ENCODE measurements at regions not wholly inside any gene's neighbourhood (a gene's known extent, or its start where the extent isn't known, plus 50 kb on each side); places are given as distances from the start of the nearest gene placed in this dataset.

DNA sequence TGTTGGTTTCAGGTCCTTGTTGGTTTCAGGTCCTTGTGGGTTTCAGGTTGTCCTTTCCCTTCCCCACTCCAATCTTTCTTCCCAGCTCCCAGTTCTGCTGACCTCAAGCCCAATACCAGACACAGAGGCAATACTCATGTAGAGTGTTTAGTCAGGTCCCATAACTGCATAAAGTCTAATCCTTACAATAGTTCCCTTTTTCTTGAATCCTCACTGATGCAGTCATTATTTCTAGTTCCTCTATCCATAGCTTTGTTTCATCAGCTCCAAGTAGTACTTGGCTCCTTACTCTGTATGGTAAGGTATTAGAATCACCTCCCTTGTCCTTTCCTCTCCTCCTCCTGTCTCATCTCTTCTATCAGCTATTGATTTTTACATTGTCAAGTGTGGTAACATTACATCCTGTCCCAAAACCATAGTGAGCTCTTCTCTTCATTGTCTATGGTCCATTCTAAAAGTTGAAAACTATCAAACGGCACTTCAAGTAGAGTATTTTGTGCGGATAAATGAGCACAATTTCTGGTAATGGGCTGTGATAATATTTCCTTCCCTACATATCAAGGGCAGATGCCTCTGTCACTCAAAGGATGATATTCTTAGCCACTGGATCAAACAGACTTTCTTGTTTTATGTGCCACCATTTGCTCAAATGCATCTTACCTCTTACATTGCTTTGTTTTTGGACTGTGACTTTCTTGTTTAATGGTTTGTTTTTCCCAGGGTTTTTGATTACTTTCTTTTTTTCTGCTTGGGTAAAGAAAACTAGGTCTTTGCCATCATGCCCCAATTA is 57.2 kb upstream of the JDP2 start:
- no peak for DNase-seq

DNA sequence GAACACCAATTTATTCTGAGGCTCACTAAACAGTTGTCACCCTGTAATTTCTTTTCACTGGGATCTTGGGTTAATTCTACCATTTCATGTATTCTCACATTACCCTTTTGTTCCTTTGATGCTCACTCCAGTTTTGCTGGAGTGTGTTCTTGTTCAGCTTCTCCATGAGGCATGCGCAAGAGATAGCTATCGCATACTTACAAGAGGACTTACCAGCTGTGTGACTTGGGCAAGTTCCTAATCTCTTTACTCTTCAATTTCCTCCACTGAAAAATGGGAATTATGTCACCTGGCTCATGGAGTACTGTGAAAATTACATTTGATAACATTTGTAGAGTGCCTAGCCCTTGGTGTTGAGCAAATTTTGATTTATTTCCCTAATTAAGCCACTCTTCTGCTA is 56.5 kb upstream of the JDP2 start:
- no peak for DNase-seq

DNA sequence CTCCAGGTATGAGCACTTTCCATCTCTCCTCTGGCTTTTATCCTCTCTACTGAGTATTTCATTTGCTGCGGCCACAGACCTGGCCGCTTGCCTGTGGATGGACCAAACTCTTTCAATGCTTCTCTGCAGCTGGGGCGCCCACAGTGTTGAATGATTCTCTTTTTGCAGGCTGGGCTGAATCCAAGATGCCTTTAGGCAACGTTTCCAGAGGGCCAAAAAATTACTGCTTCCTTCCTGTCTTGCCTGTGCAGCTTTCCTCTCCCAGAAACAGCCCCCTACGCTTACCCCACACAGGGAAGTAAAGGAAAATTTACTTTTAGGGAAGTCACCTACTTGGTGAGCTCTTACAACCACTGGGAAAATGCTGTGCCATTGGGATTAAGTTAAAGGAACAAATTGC is 55.6 kb upstream of the JDP2 start:
- DNase-seq: peak; percentile 53

DNA sequence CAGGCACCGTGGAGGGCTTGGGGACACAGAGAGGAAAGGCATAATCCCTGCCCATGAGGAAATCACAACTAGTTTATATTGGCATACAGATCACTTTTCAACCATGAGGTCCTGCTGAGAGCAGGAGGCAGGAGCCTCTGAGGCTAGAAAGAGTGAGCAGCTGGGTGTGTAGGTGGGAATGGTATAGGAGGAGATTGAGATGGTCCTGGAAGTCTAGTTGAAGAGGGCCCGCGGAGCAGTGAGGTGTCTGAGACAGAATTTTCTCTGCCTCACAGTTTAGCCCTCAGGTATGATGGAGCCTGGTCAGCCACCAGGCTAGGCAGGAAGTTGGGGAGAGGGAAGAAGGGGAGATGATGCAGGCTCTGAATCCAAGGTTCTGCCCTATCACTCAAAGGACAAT is 54.7 kb upstream of the JDP2 start:
- no peak for DNase-seq

DNA sequence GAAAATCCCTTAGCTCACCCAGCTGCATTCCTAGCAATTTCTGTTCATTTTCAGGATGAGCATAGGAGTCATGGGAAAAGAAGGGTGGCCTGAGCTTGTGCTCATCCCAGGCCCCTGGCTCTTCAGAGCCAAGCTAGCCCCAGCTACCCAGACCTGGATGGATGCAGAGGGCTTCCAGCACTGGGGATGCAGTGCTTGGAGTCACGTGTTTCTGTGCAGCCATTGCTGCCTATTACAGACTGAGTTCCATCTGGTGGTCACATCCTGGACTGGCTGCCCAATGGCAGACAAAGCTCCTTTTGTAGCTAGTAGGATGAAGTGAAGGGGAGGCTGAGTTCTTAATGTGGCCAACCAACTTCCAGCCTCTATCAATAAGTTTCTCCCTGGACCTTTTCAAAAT is 54.2 kb upstream of the JDP2 start:
- DNase-seq: no peak

DNA sequence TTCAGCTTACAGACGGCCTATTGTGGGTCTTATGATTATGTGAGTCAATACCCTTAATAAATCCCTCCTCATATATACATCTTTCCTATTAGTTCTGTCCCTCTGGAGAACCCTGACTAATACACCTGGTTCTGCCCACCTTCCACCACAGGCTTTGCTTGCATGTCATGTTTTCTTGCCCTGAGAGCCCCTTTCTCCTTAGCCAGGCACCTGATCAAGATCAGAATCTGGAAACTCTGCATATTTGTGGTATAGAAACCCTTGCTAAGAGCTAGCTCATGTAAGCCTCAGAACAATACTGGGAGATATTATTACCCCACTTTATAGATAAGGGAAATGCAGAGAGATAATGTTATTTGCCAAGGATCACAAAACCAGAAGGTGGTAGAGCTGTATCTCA is 52.9 kb upstream of the JDP2 start:
- no peak for DNase-seq

DNA sequence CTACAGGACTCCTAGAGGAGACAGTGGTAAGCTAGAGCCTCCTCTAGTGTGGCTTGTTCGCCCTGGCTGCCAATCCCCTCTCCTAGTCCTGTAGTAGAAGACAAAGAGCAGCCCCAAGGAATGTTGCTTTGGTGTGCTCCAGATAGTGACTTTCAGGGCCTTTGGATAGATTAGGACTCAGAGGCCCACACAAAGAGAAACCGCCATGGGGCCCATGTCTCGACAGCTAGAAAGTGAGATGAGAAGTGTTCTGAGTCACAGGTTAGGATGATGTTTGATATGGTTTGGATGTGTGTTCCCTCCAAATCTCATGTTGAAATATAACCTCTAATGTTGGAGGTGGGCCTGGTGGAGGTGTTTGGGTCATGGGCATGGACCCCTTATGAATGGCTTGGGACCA is 51.8 kb upstream of the JDP2 start:
- no peak for DNase-seq

All from muscle of arm (tissue), 1 donor.